HepG2 (cell line): ENCODE measurements at regions not wholly inside any gene's neighbourhood (a gene's known extent, or its start where the extent isn't known, plus 50 kb on each side); places are given as distances from the start of the nearest gene placed in this dataset.

Experiments
- ATAC-seq: fragments of 200-7000 bp; cut with Tn5 transposase; 3 replicates; pipeline ENCODE4 v1.9.1; 2020; ENCODE audit warnings: mild to moderate bottlenecking, moderate library complexity
- BruUV-seq: library from RNA; stranded (reverse); fragments of 400-500 nt; replicated peaks from 2 replicates; lab custom pipeline; 2021; lab: Mats Ljungman, UMichigan
- CTCF ChIA-PET: fragments of 300-600 bp; formaldehyde crosslinking; extraction: SDS; loops from one replicate; lab custom pipeline; 2021; ENCODE audit warnings: low total read pairs, inconsistent platforms, low intra/inter-chr PET ratio; lab: Yijun Ruan, JAX
- POLR2A ChIA-PET: fragments of 350-600 bp; sonication (Branson Sonifier 250); formaldehyde crosslinking; loops from one replicate; lab custom pipeline; 2020; ENCODE audit warnings: antibody characterized with exemption, inconsistent platforms; lab: Yijun Ruan, JAX
- DNase-seq: peaks from one replicate; pipeline ENCODE4 v3.0.0-alpha.2; 2015; ENCODE audit warnings: low spot score
- FAIRE-seq: peaks from 3 replicates; lab custom pipeline; 2011; peaks lifted over from hg19 to GRCh38; lab: Jason Lieb, UNC
- H2AFZ ChIP-seq: one replicate; pipeline ENCODE4 v1.6.1; 2011; ENCODE audit warnings: low read length, inconsistent platforms
- H3K27ac ChIP-seq: fragments of 300-600 bp; 3 replicates; pipeline ENCODE4 v1.8.0; 2011; ENCODE audit warnings: mixed run types, mild to moderate bottlenecking, mixed read lengths, low read length, inconsistent platforms; ENCODE audit not compliant: insufficient read depth; ENCODE audit errors: extremely low read length
- H3K27me3 ChIP-seq, 2 experiments: fragments of 200-600 bp in 1 of 2; 2 replicates in 1 of 2; 3 replicates in 1 of 2; pipeline versions ENCODE4 v1.6.0 to v1.8.0; 2011; ENCODE audit warnings: low read length in 2 of 2, mild to moderate bottlenecking in 2 of 2, moderate library complexity in 2 of 2, inconsistent platforms in 1 of 2; ENCODE audit not compliant: insufficient read depth in 2 of 2, control insufficient read depth in 1 of 2
- H3K36me3 ChIP-seq, 2 experiments: fragments of 200-600 bp in 1 of 2; replicated peaks in 1 of 2; 2 replicates in 1 of 2; 3 replicates in 1 of 2; pipeline versions ENCODE4 v1.5.1 to v1.8.0; 2011; ENCODE audit warnings: low read length in 2 of 2, inconsistent platforms in 1 of 2; ENCODE audit not compliant: insufficient read depth in 2 of 2, control insufficient read depth in 1 of 2
- H3K4me1 ChIP-seq: 2 replicates; pipeline ENCODE4 v1.5.1; 2012; ENCODE audit warnings: low read length, inconsistent platforms; ENCODE audit not compliant: insufficient read depth
- H3K4me2 ChIP-seq: 2 replicates; pipeline ENCODE4 v1.6.0; 2011; ENCODE audit warnings: low read depth, low read length, inconsistent platforms
- H3K4me3 ChIP-seq, 3 experiments: fragments of 200-600 bp in 1 of 3; sonication (generic), shearing (Covaris generic) in 1 of 3; replicated peaks in 1 of 3; 2 replicates each; pipeline ENCODE4 v1.5.1; 2011 to 2016; ENCODE audit warnings: low read length in 3 of 3, inconsistent platforms in 2 of 3, low read depth in 2 of 3, mild to moderate bottlenecking in 2 of 3, control low read depth in 1 of 3, mixed read lengths in 1 of 3; ENCODE audit not compliant: insufficient read depth in 1 of 3
- H3K79me2 ChIP-seq: one replicate; pipeline ENCODE4 v1.6.1; 2011; ENCODE audit warnings: low read length, inconsistent platforms; ENCODE audit not compliant: insufficient read depth
- H3K9ac ChIP-seq: 2 replicates; pipeline ENCODE4 v1.6.0; 2011; ENCODE audit warnings: mild to moderate bottlenecking, low read depth, low read length, inconsistent platforms; ENCODE audit not compliant: insufficient read depth
- H3K9me3 ChIP-seq: 2 replicates; pipeline ENCODE4 v1.5.1; 2012; ENCODE audit warnings: mild to moderate bottlenecking, low read length
- H4K20me1 ChIP-seq: 2 replicates; pipeline ENCODE4 v1.6.0; 2011; ENCODE audit warnings: inconsistent platforms, mild to moderate bottlenecking, low read length, moderate library complexity; ENCODE audit not compliant: insufficient read depth
- ARID4A ChIP-seq: sonication (generic); formaldehyde crosslinking; IDR thresholded peaks from 2 replicates; pipeline ENCODE4 v1.5.0; 2020; ENCODE audit warnings: mild to moderate bottlenecking, missing genetic modification reagents, borderline replicate concordance
- BORCS8-MEF2B ChIP-seq: sonication (generic); formaldehyde crosslinking; IDR thresholded peaks from 2 replicates; pipeline ENCODE4 v1.8.0; 2022; ENCODE audit warnings: mild to moderate bottlenecking, missing genetic modification reagents
- FOXJ3 ChIP-seq: sonication (generic); formaldehyde crosslinking; IDR thresholded peaks from 2 replicates; pipeline ENCODE4 v1.4.0; 2020; ENCODE audit warnings: missing genetic modification reagents, mild to moderate bottlenecking, borderline replicate concordance
- MAFG ChIP-seq: sonication (generic); formaldehyde crosslinking; IDR thresholded peaks from 2 replicates; pipeline ENCODE4 v1.5.1; 2020; ENCODE audit warnings: mild to moderate bottlenecking, missing genetic modification reagents
- MIER3 ChIP-seq: IDR thresholded peaks from 2 replicates; pipeline ENCODE4 v1.6.1; 2016; ENCODE audit warnings: missing compliant biosample characterization, borderline replicate concordance
- MYC ChIP-seq: sonication (generic); formaldehyde crosslinking; IDR thresholded peaks from 2 replicates; pipeline ENCODE4 v1.9.0; 2021; ENCODE audit warnings: missing genetic modification reagents, borderline replicate concordance
- ZNF543 ChIP-seq: sonication (generic); formaldehyde crosslinking; IDR thresholded peaks from 2 replicates; pipeline ENCODE4 v1.4.0; 2020; ENCODE audit warnings: mild to moderate bottlenecking, missing genetic modification reagents
- ZNF614 ChIP-seq: IDR thresholded peaks from 2 replicates; pipeline ENCODE4 v1.6.1; 2018; ENCODE audit warnings: missing biosample characterization, missing genetic modification reagents, inconsistent platforms, borderline replicate concordance
- ZNF878 ChIP-seq: sonication (generic); formaldehyde crosslinking; IDR thresholded peaks from 2 replicates; pipeline ENCODE4 v1.8.1; 2023; ENCODE audit warnings: mild to moderate bottlenecking, missing genetic modification reagents, moderate library complexity
- WGBS: methylation state at CpG from one replicate; pipeline ENCODE4 v1.1.6; 2017; ENCODE audit warnings: low lambda C conversion rate; 5-methylcytosine and 5-hydroxymethylcytosine counted together
- in situ Hi-C: cut with HindIII; loops from 2 replicates; pipeline ENCODE4 v1.10.0; 2017; ENCODE audit warnings: low pct_unique_long_range_greater_than_20kb; ENCODE audit not compliant: extremely low pct_ligation_motif_present
- intact Hi-C: fragments of 100-400 bp; cut with micrococcal nuclease; formaldehyde crosslinking; loops from one replicate; pipeline ENCODE4 v1.10.0; 2022; ENCODE audit not compliant: unreplicated experiment

- Histone ChIP-seq H3K4me2 (no peak overlapping the region), H3K79me2 (no peaks in the 10 kb centered on the region), H3K27ac (no peak overlapping the region), H3K27me3 (peaks cover 2 to 28% of the 10 kb centered on the region in 2 experiments; a peak in 2 of 5 replicates), H3K9ac (no peak overlapping the region), H3K4me3 (no peak overlapping the region), H4K20me1 (no peaks in the 10 kb centered on the region), H2AFZ (no peak overlapping the region), H3K9me3 (no peaks in the 10 kb centered on the region), H3K4me1 (no peaks in the 10 kb centered on the region), H3K36me3 (no peaks in the 10 kb centered on the region)
- no TSS peak for BruUV-seq
- ATAC-seq (no peak), FAIRE-seq (no peak), DNase-seq (no peak)
- TF ChIP-seq ZNF543 (no peak), MAFG (CRISPR knock-in tag) (no peak), ZNF878 (no peak), MIER3 (CRISPR knock-in tag) (no peak), BORCS8-MEF2B (CRISPR knock-in tag) (no peak), ZNF614 (CRISPR knock-in tag) (no peak), FOXJ3 (no peak), MYC (CRISPR knock-in tag) (no peak), ARID4A (CRISPR knock-in tag) (no peak)
- intact Hi-C loops, result no loop called here
- in situ Hi-C loops, result no loop called here
- WGBS, result no CpG with 5 or more reads among the region's 1 CpG
- POLR2A ChIA-PET, result no interaction called here
- CTCF ChIA-PET, result no interaction called here
Observed at GRCh38 chr2:126826491-126826890, 72.2 kb upstream of the TEX51 start.
